Prostate gland (tissue), 2 donors: ENCODE measurements at regions not wholly inside any gene's neighbourhood (a gene's known extent, or its start where the extent isn't known, plus 50 kb on each side); places are given as distances from the start of the nearest gene placed in this dataset.

Experiments
- POLR2A ChIP-seq: fragments of 450-650 bp; IDR thresholded peaks from one replicate; pipeline ENCODE4 v1.6.1; 2016; ENCODE audit warnings: antibody characterized with exemption, mild to moderate bottlenecking
- TF ChIP-seq, protein P1 (sequence below), 4 experiments: fragments of 200-600 bp in 2 of 4; fragments of 450-650 bp in 2 of 4; sonication (generic) in 2 of 4; IDR thresholded peaks; 1 replicate in 3 of 4; 2 replicates in 1 of 4; pipeline ENCODE4 v1.5.1; 2016 to 2019; ENCODE audit warnings: antibody characterized with exemption in 4 of 4, mild to moderate bottlenecking in 2 of 4, moderate library complexity in 2 of 4

DNA sequence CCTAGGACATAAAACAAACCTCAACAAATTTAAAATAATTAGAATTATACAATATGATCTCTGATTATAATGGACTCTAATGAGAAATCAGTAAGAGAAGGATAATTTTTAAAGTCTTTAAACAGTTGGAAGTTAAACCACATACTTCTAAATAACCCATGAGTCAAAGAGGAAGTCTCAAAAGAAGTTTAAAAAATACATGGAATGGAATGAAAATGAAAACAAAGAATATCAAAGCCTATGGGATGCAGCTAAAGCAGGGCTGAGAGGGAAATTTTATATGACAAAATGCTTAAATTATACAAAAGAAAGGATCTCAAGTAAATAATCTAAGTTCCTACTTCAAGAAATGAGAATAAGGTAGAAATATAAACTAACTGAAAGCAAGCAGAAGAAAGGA is 460.5 kb downstream of the RPS24 start:
- TF ChIP-seq, protein P1, sequence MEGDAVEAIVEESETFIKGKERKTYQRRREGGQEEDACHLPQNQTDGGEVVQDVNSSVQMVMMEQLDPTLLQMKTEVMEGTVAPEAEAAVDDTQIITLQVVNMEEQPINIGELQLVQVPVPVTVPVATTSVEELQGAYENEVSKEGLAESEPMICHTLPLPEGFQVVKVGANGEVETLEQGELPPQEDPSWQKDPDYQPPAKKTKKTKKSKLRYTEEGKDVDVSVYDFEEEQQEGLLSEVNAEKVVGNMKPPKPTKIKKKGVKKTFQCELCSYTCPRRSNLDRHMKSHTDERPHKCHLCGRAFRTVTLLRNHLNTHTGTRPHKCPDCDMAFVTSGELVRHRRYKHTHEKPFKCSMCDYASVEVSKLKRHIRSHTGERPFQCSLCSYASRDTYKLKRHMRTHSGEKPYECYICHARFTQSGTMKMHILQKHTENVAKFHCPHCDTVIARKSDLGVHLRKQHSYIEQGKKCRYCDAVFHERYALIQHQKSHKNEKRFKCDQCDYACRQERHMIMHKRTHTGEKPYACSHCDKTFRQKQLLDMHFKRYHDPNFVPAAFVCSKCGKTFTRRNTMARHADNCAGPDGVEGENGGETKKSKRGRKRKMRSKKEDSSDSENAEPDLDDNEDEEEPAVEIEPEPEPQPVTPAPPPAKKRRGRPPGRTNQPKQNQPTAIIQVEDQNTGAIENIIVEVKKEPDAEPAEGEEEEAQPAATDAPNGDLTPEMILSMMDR (IDR thresholded peaks at IDR 0.05): no peak
- no peak for TF ChIP-seq POLR2A
